T47D (cell line): ENCODE measurements at regions not wholly inside any gene's neighbourhood (a gene's known extent, or its start where the extent isn't known, plus 50 kb on each side); places are given as distances from the start of the nearest gene placed in this dataset.

Experiments used
- DNase-seq, 2 experiments: peaks; one replicate each; pipeline versions ENCODE4 v3.0.0 to v3.0.0-alpha.2; 2011 to 2012; ENCODE audit warnings: low read depth in 1 of 2, low spot score in 1 of 2
- JUND ChIP-seq: IDR thresholded peaks from 2 replicates; pipeline ENCODE4 v1.6.1; 2012; ENCODE audit warnings: low read depth
- in situ Hi-C: cut with HindIII; loops from 2 replicates; pipeline ENCODE4 v1.10.0; 2016; ENCODE audit warnings: low sequenced_read_pairs, low pct_unique_long_range_greater_than_20kb

DNA sequence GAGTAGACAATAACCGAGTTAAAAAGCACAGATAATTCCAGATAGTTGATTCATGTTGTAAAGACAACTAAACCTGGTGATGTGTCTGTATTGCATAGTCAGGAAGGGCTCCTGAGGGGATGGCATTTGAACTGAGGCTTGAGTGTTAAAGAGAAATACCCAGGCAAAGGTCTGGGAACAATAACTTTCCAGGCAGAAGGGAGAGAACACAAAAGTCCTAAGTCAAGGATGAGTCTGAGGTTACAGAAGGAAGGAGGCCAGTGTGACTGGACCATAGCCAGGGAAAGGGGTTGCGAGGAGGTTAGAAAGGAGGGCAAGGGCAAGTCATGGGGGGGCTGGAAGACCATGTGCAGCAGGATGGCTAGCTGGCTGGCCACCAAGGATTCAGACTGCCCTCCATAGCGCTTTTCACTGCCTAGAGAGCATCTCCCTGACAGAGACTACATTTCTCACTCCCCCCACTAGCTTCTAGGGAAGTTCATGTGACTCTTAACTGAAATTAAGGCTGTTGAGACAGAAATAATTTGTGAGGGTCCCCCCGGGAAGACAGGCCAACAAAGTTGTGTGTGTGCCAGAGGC, 135.5 kb upstream of the CREB1 start:
- no peak for DNase-seq
- no peak for TF ChIP-seq JUND
- in situ Hi-C loops: no loop called here

GRCh38 chr2:207394812-207395534, 134.8 kb upstream of the CREB1 start:
- no peak for DNase-seq
- in situ Hi-C loops: no loop called here
- TF ChIP-seq JUND: no peak

DNA sequence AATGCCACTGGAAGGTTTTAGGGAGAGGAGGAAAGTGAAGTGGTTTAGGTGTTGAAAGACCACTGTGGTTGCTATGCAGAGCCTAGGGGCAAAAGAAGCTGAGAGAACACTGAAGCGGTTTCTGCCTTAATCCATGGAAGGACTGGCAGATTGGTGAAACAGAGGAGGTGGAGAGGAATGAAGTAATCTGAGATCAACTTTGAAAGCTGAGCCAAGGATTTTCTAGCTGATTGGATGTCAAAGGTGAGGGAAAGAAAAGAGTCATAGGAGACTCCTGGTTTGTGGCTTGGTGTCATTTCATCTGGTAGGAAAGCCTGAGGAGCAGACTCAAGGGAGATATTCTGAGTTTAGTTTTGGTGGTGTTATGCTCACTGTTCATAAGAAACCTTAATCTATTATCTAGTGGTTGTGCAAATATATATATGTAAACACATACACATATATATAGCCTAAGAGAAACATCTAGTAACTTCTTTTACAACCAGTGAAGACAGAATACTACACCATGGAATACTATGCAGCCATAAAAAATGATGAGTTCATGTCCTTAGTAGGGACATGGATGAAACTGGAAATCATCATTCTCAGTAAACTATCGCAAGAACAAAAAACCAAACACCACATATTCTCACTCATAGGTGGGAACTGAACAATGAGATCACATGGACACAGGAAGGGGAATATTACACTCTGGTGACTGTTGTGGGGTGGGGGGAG, 134.1 kb upstream of the CREB1 start:
- in situ Hi-C loops: no loop called here
- TF ChIP-seq JUND: no peak
- DNase-seq: no peak

GRCh38 chr2:207397917-207398655, 131.7 kb upstream of the CREB1 start:
- no peak for DNase-seq
- in situ Hi-C loops: no loop called here

DNA sequence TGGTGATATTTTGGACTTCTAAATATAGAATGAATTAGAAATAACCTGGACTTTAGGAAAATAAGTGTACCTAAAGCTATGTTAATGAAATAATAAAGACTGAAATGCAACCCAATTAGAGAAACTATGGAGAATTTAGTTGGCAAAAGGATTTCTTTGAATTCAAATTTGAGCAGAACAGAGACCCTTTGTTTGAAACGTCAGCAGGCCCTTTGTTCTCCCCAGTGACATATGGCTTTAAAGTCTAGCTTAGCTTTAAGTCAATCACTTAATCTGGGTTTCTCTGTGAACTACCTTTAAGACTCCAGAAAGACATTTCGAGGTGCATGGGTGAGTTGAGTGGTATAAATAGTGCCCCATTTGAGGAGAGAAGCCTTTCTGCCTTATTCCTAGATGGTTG, 130.5 kb upstream of the CREB1 start:
- no peak for DNase-seq

More at GRCh38 chr2:207397917-207398655, 131.7 kb upstream of the CREB1 start:
- no peak for TF ChIP-seq JUND

GRCh38 chr2:207401338-207401737, 128.4 kb upstream of the CREB1 start:
- no peak for DNase-seq
- no peak for TF ChIP-seq JUND
- in situ Hi-C loops: no loop called here

More for the DNA sequence above, 130.5 kb upstream of the CREB1 start:
- in situ Hi-C loops: no loop called here
- TF ChIP-seq JUND: no peak

GRCh38 chr2:207403141-207403540, 126.6 kb upstream of the CREB1 start:
- no peak for TF ChIP-seq JUND
- no peak for DNase-seq
- in situ Hi-C loops: no loop called here

GRCh38 chr2:207403950-207404349, 125.8 kb upstream of the CREB1 start:
- in situ Hi-C loops: no loop called here
- DNase-seq: no peak
- TF ChIP-seq JUND: no peak

DNA sequence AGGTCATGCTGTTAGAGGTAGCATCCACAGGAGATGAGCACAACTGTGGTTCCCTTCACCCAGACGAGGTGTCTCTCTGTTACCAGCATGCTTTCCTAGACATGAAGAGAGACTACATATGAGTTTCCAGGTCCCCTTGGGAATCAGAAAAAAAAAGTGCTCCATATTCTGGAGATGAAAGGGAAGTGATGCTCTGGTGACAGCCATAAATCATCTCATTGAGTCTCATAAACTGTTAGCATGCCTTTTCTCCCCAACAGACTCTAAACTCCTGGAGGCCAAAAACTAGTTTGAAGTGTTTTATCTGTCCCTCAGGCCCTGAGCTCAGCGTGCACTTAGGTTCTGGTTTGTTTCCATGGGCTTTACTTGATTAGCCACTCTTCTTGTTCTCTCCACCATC, 124.6 kb upstream of the CREB1 start:
- DNase-seq: no peak
- no peak for TF ChIP-seq JUND
- in situ Hi-C loops: no loop called here

DNA sequence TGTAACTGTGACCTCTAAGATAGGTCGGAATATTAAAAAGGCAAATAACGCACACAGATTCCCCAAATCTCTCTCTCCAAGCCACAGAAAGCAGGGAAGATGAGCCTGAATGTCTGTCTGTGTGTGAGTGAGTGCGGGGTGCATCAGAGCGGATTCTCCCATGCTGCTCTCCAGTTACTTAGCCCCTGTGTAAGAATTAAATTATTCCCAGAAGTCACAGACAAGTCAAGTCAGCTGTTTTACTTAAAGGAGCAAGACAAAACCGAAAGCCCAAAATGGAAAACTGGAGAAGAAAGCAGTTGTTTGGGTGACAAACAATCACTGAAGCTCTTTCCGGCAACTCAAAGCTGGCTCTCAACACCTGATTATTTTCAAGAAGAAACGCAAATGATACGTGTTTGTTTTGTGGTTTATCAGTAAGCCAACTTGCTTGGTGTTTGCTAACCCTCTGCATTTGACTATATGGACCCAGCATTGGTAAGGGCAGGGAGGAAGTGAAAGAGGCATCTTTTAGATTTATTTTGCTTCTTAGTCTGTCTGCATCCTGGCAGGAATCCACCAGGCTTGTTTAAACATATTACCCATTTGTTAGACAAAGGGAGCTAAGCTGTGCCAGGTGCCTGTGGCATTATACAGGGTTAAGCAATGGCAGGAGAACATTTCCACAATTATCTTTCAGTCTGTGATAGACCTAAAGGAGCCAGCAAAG, 121.5 kb upstream of the CREB1 start:
- no peak for TF ChIP-seq JUND
- DNase-seq: peak in 1 of 2 experiments; percentile 58
- in situ Hi-C loops: no loop called here

DNA sequence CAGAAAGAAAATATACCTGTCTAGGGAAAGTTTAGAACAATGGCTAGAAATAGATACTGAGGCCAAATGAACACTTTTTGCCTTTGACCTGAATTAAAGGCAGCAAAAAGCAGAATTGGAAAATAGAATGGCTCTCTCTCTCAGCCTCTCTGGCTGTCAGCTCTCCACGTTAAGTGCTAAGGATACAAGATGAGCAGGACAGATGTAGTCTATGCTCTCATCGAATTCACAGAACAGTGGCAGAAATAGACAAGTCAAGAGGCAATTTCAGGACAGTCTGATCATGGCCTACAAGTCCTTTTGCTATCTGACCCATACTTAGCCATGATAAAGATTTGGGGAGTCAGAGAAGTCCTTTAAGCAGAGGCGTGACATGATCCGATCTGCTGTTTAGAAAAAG, 120.2 kb upstream of the CREB1 start:
- DNase-seq: no peak
- in situ Hi-C loops: no loop called here
- TF ChIP-seq JUND: no peak

DNA sequence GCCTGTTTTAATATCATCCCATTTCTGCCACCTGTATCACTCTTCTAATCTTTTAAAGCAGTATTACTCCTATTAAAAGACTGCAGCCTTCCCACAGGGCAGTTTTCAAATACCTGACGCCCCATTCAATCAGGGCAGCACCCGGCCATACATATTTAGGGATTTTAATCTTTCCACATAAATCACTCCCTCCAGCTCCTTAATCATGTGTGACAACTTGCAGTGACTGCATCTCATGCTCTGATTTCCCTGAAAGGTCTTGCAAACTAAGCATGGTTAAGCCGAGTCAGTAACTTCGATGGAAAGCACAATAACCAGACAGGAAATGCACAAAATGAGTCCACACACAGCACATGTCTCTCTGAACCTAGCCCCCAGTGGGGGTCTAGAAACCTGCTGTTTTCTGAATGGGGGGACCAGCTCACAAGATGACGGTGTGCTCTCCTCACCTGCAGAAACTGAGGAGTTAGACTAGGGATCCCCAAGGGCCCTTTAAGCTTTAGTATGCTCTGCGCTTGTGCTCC, 116.9 kb upstream of the CREB1 start:
- TF ChIP-seq JUND: no peak
- in situ Hi-C loops: no loop called here
- DNase-seq: no peak
